Left cardiac atrium (tissue), 4 donors: ENCODE measurements at regions not wholly inside any gene's neighbourhood (a gene's known extent, or its start where the extent isn't known, plus 50 kb on each side); places are given as distances from the start of the nearest gene placed in this dataset.

ENCODE experiments used
- ATAC-seq, 2 donors: fragments of 200-7000 bp; cut with Tn5 transposase; one replicate each; pipeline ENCODE4 v1.9.1; 2020; ENCODE audit warnings: mild to moderate bottlenecking in 2 of 2, moderate library complexity in 2 of 2
- DNase-seq: peaks from one replicate; pipeline ENCODE4 v3.0.0-alpha.2; 2020
- intact Hi-C, 2 donors: fragments of 100-400 bp; cut with DNase I; formaldehyde crosslinking; loops; one replicate each; pipeline versions ENCODE4 v1.14.1 to v1.15.1; 2022 to 2023
- donor health status: DM: no; HTN: yes; CAD: no.
- donor health status: DM: no; HTN: yes; CAD: no; lungs with severe emphysema.
- donor health status: DM: yes; HTN: yes; CAD: no.
- donor health status: Dilated cardiomyopathy.

GRCh38 chr9:135340726-135341475, 138.7 kb upstream of the PPP1R26 start:
- intact Hi-C loops = loop anchor here in 1 of 2 donors (5.0 kb wide), 1 partner anchor 71 kb away; no protein-coding TSS in a partner anchor
- DNase-seq = peak; percentile 14
- ATAC-seq = no peak

GRCh38 chr9:135341612-135342169, 137.9 kb upstream of the PPP1R26 start:
- intact Hi-C loops = loop anchor here in 1 of 2 donors (5.0 kb wide), 1 partner anchor 71 kb away; no protein-coding TSS in a partner anchor
- no peak for ATAC-seq

GRCh38 chr9:135342206-135343130, 137.1 kb upstream of the PPP1R26 start:
- DNase-seq (peak; percentile 12), ATAC-seq (peak in 1 of 2 donors; percentile 17)
- intact Hi-C loops = loop anchor here in 1 of 2 donors (5.0 kb wide), 1 partner anchor 70 kb away; no protein-coding TSS in a partner anchor

More at GRCh38 chr9:135341612-135342169, 137.9 kb upstream of the PPP1R26 start:
- DNase-seq = peak; percentile 3

GRCh38 chr9:135343136-135343535, 136.4 kb upstream of the PPP1R26 start:
- no peak for ATAC-seq
- intact Hi-C loops = loop anchor here in 1 of 2 donors (5.0 kb wide), 1 partner anchor 69 kb away; no protein-coding TSS in a partner anchor
- DNase-seq = peak; percentile 7

GRCh38 chr9:135343837-135344522, 135.6 kb upstream of the PPP1R26 start:
- ATAC-seq = peak; percentile 65 to 68
- intact Hi-C loops = loop anchor here (1.0 to 5.0 kb wide), 3 partner anchors 68 to 258 kb away; partner anchors contain the start of gene OLFM1 (in 1 of the 2)
- peak; percentile 73 for DNase-seq

GRCh38 chr9:135344523-135344901, 135.1 kb upstream of the PPP1R26 start:
- DNase-seq (peak; percentile 9), ATAC-seq (no peak)
- intact Hi-C loops = loop anchor here (1.0 to 5.0 kb wide), 3 partner anchors 68 to 258 kb away; partner anchors contain the start of gene OLFM1 (in 1 of the 2)

GRCh38 chr9:135344915-135345500, 134.6 kb upstream of the PPP1R26 start:
- ATAC-seq (no peak), DNase-seq (peak; percentile 7)
- intact Hi-C loops = loop anchor here (1.0 to 5.0 kb wide), 4 partner anchors 62 to 259 kb away; partner anchors contain the start of gene OLFM1 (in 1 of the 2)

GRCh38 chr9:135345775-135346433, 133.7 kb upstream of the PPP1R26 start:
- ATAC-seq (no peak), DNase-seq (peak; percentile 8)
- intact Hi-C loops = loop anchor here (2.0 to 5.0 kb wide), 2 partner anchors 61 to 259 kb away; partner anchors contain the start of gene OLFM1 (in 1 of the 2)

GRCh38 chr9:135346438-135347050, 133.0 kb upstream of the PPP1R26 start:
- ATAC-seq (no peak), DNase-seq (peak; percentile 6)
- intact Hi-C loops = loop anchor here in 1 of 2 donors (5.0 kb wide), 1 partner anchor 61 kb away; no protein-coding TSS in a partner anchor

GRCh38 chr9:135347461-135347860, 132.1 kb upstream of the PPP1R26 start:
- intact Hi-C loops = loop anchor here in 1 of 2 donors (5.0 kb wide), 1 partner anchor 60 kb away; no protein-coding TSS in a partner anchor
- no peak for ATAC-seq
- DNase-seq = peak; percentile 6

- ATAC-seq (no peak), DNase-seq (no peak)
- intact Hi-C loops = loop anchor here in 1 of 2 donors (5.0 kb wide), 1 partner anchor 59 kb away; no protein-coding TSS in a partner anchor
These were observed 131.3 kb upstream of the PPP1R26 start for GRCh38 chr9:135348076-135348787.

GRCh38 chr9:135348788-135349150, 130.8 kb upstream of the PPP1R26 start:
- intact Hi-C loops = loop anchor here in 1 of 2 donors (5.0 kb wide), 1 partner anchor 59 kb away; no protein-coding TSS in a partner anchor
- no peak for ATAC-seq

GRCh38 chr9:135349212-135350002, 130.2 kb upstream of the PPP1R26 start:
- DNase-seq = no peak
- ATAC-seq = no peak
- intact Hi-C loops = loop anchor here in 1 of 2 donors (5.0 kb wide), 1 partner anchor 58 kb away; no protein-coding TSS in a partner anchor

More at GRCh38 chr9:135348788-135349150, 130.8 kb upstream of the PPP1R26 start:
- DNase-seq = no peak

GRCh38 chr9:135350003-135350315, 129.6 kb upstream of the PPP1R26 start:
- intact Hi-C loops = no loop called here
- DNase-seq = no peak
- no peak for ATAC-seq

- no peak for DNase-seq
- no peak for ATAC-seq
- intact Hi-C loops = no loop called here
These were observed 125.6 kb upstream of the PPP1R26 start for GRCh38 chr9:135353935-135354334.
